ENCODE measurements at regions not wholly inside any gene's neighbourhood (a gene's known extent, or its start where the extent isn't known, plus 50 kb on each side); places are given as distances from the start of the nearest gene placed in this dataset.

DNA sequence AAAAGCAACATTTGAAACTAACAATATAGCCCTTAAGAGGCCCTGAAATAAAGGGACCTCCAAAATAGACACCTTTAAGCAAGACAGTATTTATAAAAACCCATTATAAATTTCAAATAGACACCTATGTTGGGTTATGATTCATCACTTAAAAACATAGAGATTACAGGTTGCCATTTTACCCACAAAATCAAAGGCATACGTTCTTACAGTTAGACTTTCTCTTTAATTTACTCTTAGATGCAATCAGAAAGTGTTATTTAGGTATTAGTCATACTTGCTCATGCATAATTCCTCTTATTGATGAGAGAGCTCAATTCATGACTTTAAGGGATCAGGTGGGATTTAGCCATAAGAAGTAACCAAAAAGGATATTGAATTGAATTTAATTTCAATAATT, 51.5 kb upstream of the TMEM200A start:
- no peaks in the 10 kb centered on the region for H3K9me3 ChIP-seq (ENCODE audit: insufficient read depth, low read length, severe bottlenecking)
- H3K27ac ChIP-seq (ENCODE audit: low read length): no peak overlapping the region
- no peaks in the 10 kb centered on the region for H3K4me1 ChIP-seq (ENCODE audit: insufficient read depth, low read length)
- H3K4me2 ChIP-seq (ENCODE audit: insufficient read depth, low read length): no peak overlapping the region
- TF ChIP-seq EZH2 (IDR thresholded peaks at IDR 0.05; ENCODE audit: borderline replicate concordance, low read depth, low read length, severe bottlenecking): no peak
- TF ChIP-seq, protein P1, sequence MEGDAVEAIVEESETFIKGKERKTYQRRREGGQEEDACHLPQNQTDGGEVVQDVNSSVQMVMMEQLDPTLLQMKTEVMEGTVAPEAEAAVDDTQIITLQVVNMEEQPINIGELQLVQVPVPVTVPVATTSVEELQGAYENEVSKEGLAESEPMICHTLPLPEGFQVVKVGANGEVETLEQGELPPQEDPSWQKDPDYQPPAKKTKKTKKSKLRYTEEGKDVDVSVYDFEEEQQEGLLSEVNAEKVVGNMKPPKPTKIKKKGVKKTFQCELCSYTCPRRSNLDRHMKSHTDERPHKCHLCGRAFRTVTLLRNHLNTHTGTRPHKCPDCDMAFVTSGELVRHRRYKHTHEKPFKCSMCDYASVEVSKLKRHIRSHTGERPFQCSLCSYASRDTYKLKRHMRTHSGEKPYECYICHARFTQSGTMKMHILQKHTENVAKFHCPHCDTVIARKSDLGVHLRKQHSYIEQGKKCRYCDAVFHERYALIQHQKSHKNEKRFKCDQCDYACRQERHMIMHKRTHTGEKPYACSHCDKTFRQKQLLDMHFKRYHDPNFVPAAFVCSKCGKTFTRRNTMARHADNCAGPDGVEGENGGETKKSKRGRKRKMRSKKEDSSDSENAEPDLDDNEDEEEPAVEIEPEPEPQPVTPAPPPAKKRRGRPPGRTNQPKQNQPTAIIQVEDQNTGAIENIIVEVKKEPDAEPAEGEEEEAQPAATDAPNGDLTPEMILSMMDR (IDR thresholded peaks at IDR 0.05; ENCODE audit: borderline replicate concordance, extremely low read depth, low read length, poor library complexity, severe bottlenecking): no peak
- H3K79me2 ChIP-seq (ENCODE audit: insufficient read depth, low read length): no peaks in the 10 kb centered on the region
- H4K20me1 ChIP-seq (ENCODE audit: insufficient read depth, low read length): no peaks in the 10 kb centered on the region
- no peak for DNase-seq
- no peak for ATAC-seq (ENCODE audit: insufficient read depth, low read depth)
- H2AFZ ChIP-seq (ENCODE audit: low read depth, low read length): no peak overlapping the region
- no peaks in the 10 kb centered on the region for H3K36me3 ChIP-seq (ENCODE audit: insufficient read depth, low read length)
- no peak overlapping the region for H3K9ac ChIP-seq (ENCODE audit: low read depth, low read length)
- H3K27me3 ChIP-seq (ENCODE audit: insufficient read depth, low read length, poor library complexity): no peaks in the 10 kb centered on the region
- no peak overlapping the region for H3K4me3 ChIP-seq (ENCODE audit: low read depth in 1 of 2, low read length in 2 of 2)

DNA sequence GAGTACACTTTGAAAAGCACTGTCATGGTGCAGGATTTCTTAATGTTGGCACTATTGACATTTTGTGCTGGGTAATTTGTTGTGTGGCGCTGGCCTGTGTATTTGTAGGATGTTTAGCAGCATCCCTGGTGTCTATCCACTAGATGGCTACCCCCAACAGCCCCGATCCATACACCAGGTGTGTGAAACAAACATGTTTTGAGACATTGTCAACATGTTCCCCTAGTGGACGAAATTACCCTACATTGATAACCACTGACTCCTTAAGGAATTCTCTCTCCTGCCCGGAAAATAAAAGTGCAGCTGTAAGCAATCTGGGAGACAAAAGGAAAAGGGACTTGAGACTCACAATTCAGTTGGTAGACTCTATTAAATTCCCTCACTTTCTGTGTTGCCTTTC, 52.6 kb upstream of the TMEM200A start:
- ATAC-seq (ENCODE audit: insufficient read depth, low read depth) (no peak), DNase-seq (no peak)
- H3K27me3 ChIP-seq (ENCODE audit: insufficient read depth, low read length, poor library complexity): no peaks in the 10 kb centered on the region
- H4K20me1 ChIP-seq (ENCODE audit: insufficient read depth, low read length): no peaks in the 10 kb centered on the region
- TF ChIP-seq, protein P1 (IDR thresholded peaks at IDR 0.05; ENCODE audit: borderline replicate concordance, extremely low read depth, low read length, poor library complexity, severe bottlenecking): no peak
- no peak for TF ChIP-seq EZH2 (IDR thresholded peaks at IDR 0.05; ENCODE audit: borderline replicate concordance, low read depth, low read length, severe bottlenecking)
- H3K4me1 ChIP-seq (ENCODE audit: insufficient read depth, low read length): no peaks in the 10 kb centered on the region
- H3K4me3 ChIP-seq (ENCODE audit: low read depth in 1 of 2, low read length in 2 of 2): no peak overlapping the region
- H3K4me2 ChIP-seq (ENCODE audit: insufficient read depth, low read length): no peak overlapping the region
- H3K36me3 ChIP-seq (ENCODE audit: insufficient read depth, low read length): no peaks in the 10 kb centered on the region
- no peak overlapping the region for H2AFZ ChIP-seq (ENCODE audit: low read depth, low read length)
- no peak overlapping the region for H3K27ac ChIP-seq (ENCODE audit: low read length)
- H3K9ac ChIP-seq (ENCODE audit: low read depth, low read length): no peak overlapping the region
- no peaks in the 10 kb centered on the region for H3K9me3 ChIP-seq (ENCODE audit: insufficient read depth, low read length, severe bottlenecking)
- no peaks in the 10 kb centered on the region for H3K79me2 ChIP-seq (ENCODE audit: insufficient read depth, low read length)

DNA sequence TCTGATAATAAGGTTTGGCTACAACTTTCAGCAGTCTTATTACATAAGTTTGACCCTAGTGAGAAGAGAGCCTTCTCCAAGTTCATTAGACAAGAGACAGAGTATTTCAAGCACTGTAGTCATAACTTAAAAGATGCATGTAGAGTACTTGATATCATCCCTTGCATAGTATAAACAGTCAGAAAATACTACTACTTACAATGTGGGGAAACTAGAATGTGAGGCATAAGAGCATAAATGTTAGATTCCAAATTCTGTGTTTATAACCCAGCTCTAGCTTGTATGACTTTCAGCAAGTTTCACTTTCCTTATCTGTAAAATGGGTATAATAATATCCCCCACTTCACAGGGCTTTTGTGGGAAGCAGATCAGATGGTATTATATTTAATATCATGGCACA, 56.8 kb upstream of the TMEM200A start:
- Histone ChIP-seq H3K4me1 (ENCODE audit: insufficient read depth, low read length) (peaks cover 4% of the 10 kb centered on the region; the same call in 1 of the 2 replicates), H3K4me2 (ENCODE audit: insufficient read depth, low read length) (no peak overlapping the region), H3K27me3 (ENCODE audit: insufficient read depth, low read length, poor library complexity) (no peaks in the 10 kb centered on the region), H4K20me1 (ENCODE audit: insufficient read depth, low read length) (no peaks in the 10 kb centered on the region), H3K9ac (ENCODE audit: low read depth, low read length) (no peak overlapping the region), H3K9me3 (ENCODE audit: insufficient read depth, low read length, severe bottlenecking) (no peaks in the 10 kb centered on the region), H3K36me3 (ENCODE audit: insufficient read depth, low read length) (no peaks in the 10 kb centered on the region), H2AFZ (ENCODE audit: low read depth, low read length) (no peak overlapping the region), H3K4me3 (ENCODE audit: low read depth in 1 of 2, low read length in 2 of 2) (no peak overlapping the region), H3K27ac (ENCODE audit: low read length) (no peak overlapping the region), H3K79me2 (ENCODE audit: insufficient read depth, low read length) (no peaks in the 10 kb centered on the region)
- DNase-seq (no peak), ATAC-seq (ENCODE audit: insufficient read depth, low read depth) (no peak)
- no peak for TF ChIP-seq EZH2 (IDR thresholded peaks at IDR 0.05; ENCODE audit: borderline replicate concordance, low read depth, low read length, severe bottlenecking)
- TF ChIP-seq, protein P1 (IDR thresholded peaks at IDR 0.05; ENCODE audit: borderline replicate concordance, extremely low read depth, low read length, poor library complexity, severe bottlenecking): no peak
